ENCODE measurements at regions not wholly inside any gene's neighbourhood (a gene's known extent, or its start where the extent isn't known, plus 50 kb on each side); places are given as distances from the start of the nearest gene placed in this dataset.

DNA sequence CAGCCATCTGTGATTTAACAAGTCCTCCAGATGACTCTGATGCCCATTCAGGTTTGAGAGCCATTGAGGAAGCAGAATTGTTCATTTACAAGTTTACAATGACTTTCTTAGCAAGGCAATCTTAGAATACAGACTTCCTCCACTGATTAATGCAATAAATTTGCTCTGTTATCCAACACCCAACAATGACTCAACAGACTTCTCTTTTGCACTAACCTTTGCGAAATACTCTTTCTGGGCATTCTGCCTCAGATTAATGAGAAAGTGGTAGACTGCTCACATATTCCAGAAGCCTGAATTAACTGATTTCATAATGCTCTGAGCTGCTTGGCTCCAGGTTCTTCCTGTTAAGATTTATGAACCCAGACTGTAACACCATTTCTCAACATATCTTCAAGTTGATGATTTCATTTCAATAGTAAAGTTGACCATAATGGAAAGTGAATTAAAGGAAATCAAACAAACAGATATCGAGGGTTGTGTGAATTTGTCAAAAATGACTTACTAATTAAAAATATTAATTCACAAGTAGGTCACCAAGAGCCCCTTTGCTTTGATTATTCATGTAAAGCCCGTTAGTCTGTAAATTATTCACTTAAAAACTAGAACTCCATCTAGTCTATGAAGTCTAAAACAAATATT lies 70.5 kb upstream of the BLID start:
- TF ChIP-seq POLR2A (IDR thresholded peaks at IDR 0.05) (no peak), POLR2AphosphoS5 (IDR thresholded peaks at IDR 0.05; ENCODE audit: insufficient read depth in 1 of 2, low read depth in 1 of 2) (peak in 1 of 2 donors; percentile 49)
- TF ChIP-seq, protein P1, sequence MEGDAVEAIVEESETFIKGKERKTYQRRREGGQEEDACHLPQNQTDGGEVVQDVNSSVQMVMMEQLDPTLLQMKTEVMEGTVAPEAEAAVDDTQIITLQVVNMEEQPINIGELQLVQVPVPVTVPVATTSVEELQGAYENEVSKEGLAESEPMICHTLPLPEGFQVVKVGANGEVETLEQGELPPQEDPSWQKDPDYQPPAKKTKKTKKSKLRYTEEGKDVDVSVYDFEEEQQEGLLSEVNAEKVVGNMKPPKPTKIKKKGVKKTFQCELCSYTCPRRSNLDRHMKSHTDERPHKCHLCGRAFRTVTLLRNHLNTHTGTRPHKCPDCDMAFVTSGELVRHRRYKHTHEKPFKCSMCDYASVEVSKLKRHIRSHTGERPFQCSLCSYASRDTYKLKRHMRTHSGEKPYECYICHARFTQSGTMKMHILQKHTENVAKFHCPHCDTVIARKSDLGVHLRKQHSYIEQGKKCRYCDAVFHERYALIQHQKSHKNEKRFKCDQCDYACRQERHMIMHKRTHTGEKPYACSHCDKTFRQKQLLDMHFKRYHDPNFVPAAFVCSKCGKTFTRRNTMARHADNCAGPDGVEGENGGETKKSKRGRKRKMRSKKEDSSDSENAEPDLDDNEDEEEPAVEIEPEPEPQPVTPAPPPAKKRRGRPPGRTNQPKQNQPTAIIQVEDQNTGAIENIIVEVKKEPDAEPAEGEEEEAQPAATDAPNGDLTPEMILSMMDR (IDR thresholded peaks at IDR 0.05), result no peak

Data from vagina (tissue), 2 donors.